ENCODE measurements at regions not wholly inside any gene's neighbourhood (a gene's known extent, or its start where the extent isn't known, plus 50 kb on each side); places are given as distances from the start of the nearest gene placed in this dataset.

DNA sequence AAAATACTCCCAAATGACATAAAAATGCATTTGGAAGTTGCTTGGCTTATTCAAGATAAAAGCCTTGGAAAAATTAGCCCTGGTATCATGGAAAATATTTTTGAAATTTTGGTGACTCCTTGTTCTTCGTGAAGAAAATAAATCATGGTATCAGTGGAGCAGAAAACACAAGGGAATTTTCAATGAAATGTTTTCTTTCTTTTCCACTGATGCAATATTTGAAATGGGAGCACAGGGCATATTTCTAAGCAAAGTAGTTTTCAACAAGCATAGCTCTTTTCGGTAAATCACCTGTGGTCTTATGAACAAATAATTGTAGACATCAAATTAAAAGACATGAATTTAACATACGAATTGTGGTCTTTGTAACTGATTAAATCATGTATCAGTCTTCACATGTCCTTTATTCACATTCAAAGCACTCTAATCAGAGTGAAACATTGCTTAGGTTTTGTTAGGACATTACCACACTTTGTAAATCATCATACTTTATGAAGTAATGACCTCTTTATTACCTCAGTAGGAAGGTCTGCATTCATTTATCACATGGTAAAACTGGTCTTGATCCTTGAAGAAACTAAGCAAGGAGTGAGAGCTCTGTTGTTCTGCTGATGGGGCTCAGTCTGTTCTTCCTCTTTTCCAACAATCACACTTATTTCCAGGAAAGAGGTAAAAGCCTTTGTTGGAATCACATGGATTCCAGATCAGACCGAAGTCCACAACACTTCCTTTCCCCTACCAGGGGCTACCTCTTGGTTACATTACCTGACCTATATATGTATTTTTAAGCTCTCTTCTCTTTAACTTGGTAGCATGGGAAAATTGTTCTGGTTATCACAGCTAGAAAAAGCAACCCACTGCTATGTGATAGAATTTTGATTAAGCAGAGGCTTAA, 413.5 kb upstream of the THBS1 start:
- Histone ChIP-seq H3K9ac (ENCODE audit: insufficient read depth, low read depth, low read length) (no peak overlapping the region), H3K4me2 (ENCODE audit: low read depth, low read length) (peak overlapping the region; percentile 22; the same call in 1 of the 2 replicates), H4K20me1 (ENCODE audit: insufficient read depth, low read length) (no peaks in the 10 kb centered on the region), H3K79me2 (ENCODE audit: insufficient read depth, low read length) (no peaks in the 10 kb centered on the region), H3K4me1 (ENCODE audit: insufficient read depth, low read length) (peaks cover 32% of the 10 kb centered on the region), H3K4me3 (replicated peaks in 1 of 3; ENCODE audit: insufficient read depth in 1 of 3, low read depth in 2 of 3, low read length in 3 of 3) (no peak overlapping the region), H3K36me3 (replicated peaks in 1 of 2; ENCODE audit: control insufficient read depth in 1 of 2, insufficient read depth in 2 of 2, low read length in 2 of 2) (no peaks in the 10 kb centered on the region), H3K9me3 (ENCODE audit: low read length) (no peaks in the 10 kb centered on the region), H2AFZ (ENCODE audit: low read length) (no peak overlapping the region), H3K27ac (ENCODE audit: extremely low read length, insufficient read depth, low read length) (no peak overlapping the region), H3K27me3 (ENCODE audit: control insufficient read depth in 1 of 2, insufficient read depth in 2 of 2, low read length in 2 of 2) (no peaks in the 10 kb centered on the region; a peak in 1 of 5 replicates)
- no peak for FAIRE-seq
- BruUV-seq (replicated peaks): no TSS peak
- no peak for ATAC-seq
- WGBS (ENCODE audit: low lambda C conversion rate): 38% methylated on average over 4 of the region's 4 CpGs
- DNase-seq (ENCODE audit: low spot score): peak; percentile 48
- ChIA-PET CTCF (ENCODE audit: low intra/inter-chr PET ratio, low total read pairs) (no interaction called here), POLR2A (interaction anchor here (0.5 to 2.1 kb wide), 3 partner anchors 39 to 1273 kb away, joined by 4 to 9 read pairs (median 5); partner anchors contain the start of gene THBS1)
- intact Hi-C loops (cut with micrococcal nuclease; ENCODE audit: unreplicated experiment) (no loop called here), in situ Hi-C loops (cut with HindIII; ENCODE audit: extremely low pct_ligation_motif_present, low pct_unique_long_range_greater_than_20kb) (no loop called here)
- TF ChIP-seq IRX3 (CRISPR knock-in tag; IDR thresholded peaks at IDR 0.05; ENCODE audit: borderline replicate concordance, low read depth): no peak
- TF ChIP-seq AHDC1 (CRISPR knock-in tag; IDR thresholded peaks at IDR 0.05; ENCODE audit: borderline replicate concordance): peak; percentile 61; the same call in 1 of the 2 replicates
- no peak for TF ChIP-seq SMAD9 (CRISPR knock-in tag; IDR thresholded peaks at IDR 0.05)
- TF ChIP-seq ELF3 (CRISPR knock-in tag; IDR thresholded peaks at IDR 0.05): peak; percentile 80
- TF ChIP-seq, protein P1, sequence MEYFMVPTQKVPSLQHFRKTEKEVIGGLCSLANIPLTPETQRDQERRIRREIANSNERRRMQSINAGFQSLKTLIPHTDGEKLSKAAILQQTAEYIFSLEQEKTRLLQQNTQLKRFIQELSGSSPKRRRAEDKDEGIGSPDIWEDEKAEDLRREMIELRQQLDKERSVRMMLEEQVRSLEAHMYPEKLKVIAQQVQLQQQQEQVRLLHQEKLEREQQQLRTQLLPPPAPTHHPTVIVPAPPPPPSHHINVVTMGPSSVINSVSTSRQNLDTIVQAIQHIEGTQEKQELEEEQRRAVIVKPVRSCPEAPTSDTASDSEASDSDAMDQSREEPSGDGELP (IDR thresholded peaks at IDR 0.05; ENCODE audit: borderline replicate concordance, low read depth): no peak
- TF ChIP-seq NFKBIZ (CRISPR knock-in tag; IDR thresholded peaks at IDR 0.05): no peak
- TF ChIP-seq PCBP1 (IDR thresholded peaks at IDR 0.05; ENCODE audit: borderline replicate concordance, low read depth, low read length): no peak
- TF ChIP-seq RELA (CRISPR knock-in tag; IDR thresholded peaks at IDR 0.05): no peak
- no peak for TF ChIP-seq AGO1 (IDR thresholded peaks at IDR 0.05; ENCODE audit: low read depth, low read length, poor library complexity, severe bottlenecking)
- TF ChIP-seq, protein P2, sequence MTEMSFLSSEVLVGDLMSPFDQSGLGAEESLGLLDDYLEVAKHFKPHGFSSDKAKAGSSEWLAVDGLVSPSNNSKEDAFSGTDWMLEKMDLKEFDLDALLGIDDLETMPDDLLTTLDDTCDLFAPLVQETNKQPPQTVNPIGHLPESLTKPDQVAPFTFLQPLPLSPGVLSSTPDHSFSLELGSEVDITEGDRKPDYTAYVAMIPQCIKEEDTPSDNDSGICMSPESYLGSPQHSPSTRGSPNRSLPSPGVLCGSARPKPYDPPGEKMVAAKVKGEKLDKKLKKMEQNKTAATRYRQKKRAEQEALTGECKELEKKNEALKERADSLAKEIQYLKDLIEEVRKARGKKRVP (CRISPR knock-in tag; IDR thresholded peaks at IDR 0.05): peak in 1 of 2 experiments; percentile 49; a peak in 1 of 4 replicates
- TF ChIP-seq, protein P3, sequence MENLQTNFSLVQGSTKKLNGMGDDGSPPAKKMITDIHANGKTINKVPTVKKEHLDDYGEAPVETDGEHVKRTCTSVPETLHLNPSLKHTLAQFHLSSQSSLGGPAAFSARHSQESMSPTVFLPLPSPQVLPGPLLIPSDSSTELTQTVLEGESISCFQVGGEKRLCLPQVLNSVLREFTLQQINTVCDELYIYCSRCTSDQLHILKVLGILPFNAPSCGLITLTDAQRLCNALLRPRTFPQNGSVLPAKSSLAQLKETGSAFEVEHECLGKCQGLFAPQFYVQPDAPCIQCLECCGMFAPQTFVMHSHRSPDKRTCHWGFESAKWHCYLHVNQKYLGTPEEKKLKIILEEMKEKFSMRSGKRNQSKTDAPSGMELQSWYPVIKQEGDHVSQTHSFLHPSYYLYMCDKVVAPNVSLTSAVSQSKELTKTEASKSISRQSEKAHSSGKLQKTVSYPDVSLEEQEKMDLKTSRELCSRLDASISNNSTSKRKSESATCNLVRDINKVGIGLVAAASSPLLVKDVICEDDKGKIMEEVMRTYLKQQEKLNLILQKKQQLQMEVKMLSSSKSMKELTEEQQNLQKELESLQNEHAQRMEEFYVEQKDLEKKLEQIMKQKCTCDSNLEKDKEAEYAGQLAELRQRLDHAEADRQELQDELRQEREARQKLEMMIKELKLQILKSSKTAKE (CRISPR knock-in tag; IDR thresholded peaks at IDR 0.05; ENCODE audit: borderline replicate concordance): no peak
- no peak for TF ChIP-seq KLF12 (CRISPR knock-in tag; IDR thresholded peaks at IDR 0.05; ENCODE audit: borderline replicate concordance)
- TF ChIP-seq NR2F6 (IDR thresholded peaks at IDR 0.05): no peak
- TF ChIP-seq NR2F6 (CRISPR knock-in tag; IDR thresholded peaks at IDR 0.05): no peak
